A549 (cell line): ENCODE measurements at regions not wholly inside any gene's neighbourhood (a gene's known extent, or its start where the extent isn't known, plus 50 kb on each side); places are given as distances from the start of the nearest gene placed in this dataset.

Experiments used
- ATAC-seq, 2 experiments: fragments of 200-7000 bp in 1 of 2; fragments of >200 bp in 1 of 2; cut with Nextera tagmentation in 1 of 2; cut with Tn5 transposase in 1 of 2; 3 replicates each; pipeline versions ENCODE4 v1.8.0 to v1.9.1; 2018 to 2020; ENCODE audit warnings: mild to moderate bottlenecking in 1 of 2, moderate library complexity in 1 of 2
- CTCF ChIA-PET: fragments of 300-600 bp; sonication (Branson Sonifier 250); formaldehyde crosslinking; extraction: SDS; loops from one replicate; lab custom pipeline; 2021; ENCODE audit warnings: antibody characterized with exemption, inconsistent platforms; lab: Yijun Ruan, JAX
- POLR2A ChIA-PET: fragments of 350-600 bp; formaldehyde crosslinking; extraction: SDS; loops from one replicate; lab custom pipeline; 2021; ENCODE audit warnings: antibody characterized with exemption, inconsistent platforms; lab: Yijun Ruan, JAX
- DNase-seq, 2 experiments: peaks; one replicate each; pipeline versions ENCODE4 v3.0.0 to v3.0.0-alpha.2; 2011 to 2016; ENCODE audit warnings: low read depth in 1 of 2, low spot score in 1 of 2
- FAIRE-seq: peaks from 2 replicates; lab custom pipeline; 2011; peaks lifted over from hg19 to GRCh38; lab: Jason Lieb, UNC
- H3K27ac ChIP-seq, 2 experiments: fragments of >200 bp; sonication (Bioruptor Twin); formaldehyde crosslinking; 3 replicates each; pipeline ENCODE4 v1.5.1; 2016 to 2017
- H3K4me1 ChIP-seq: fragments of >200 bp; sonication (Bioruptor Twin); formaldehyde crosslinking; 3 replicates; pipeline ENCODE4 v1.6.1; 2016
- H3K4me2 ChIP-seq: fragments of >200 bp; sonication (Bioruptor Twin); formaldehyde crosslinking; 3 replicates; pipeline ENCODE4 v1.6.1; 2016
- H3K4me3 ChIP-seq: fragments of >200 bp; sonication (Bioruptor Twin); formaldehyde crosslinking; 3 replicates; pipeline ENCODE4 v1.5.1; 2016
- H3K9me3 ChIP-seq: fragments of >200 bp; sonication (Bioruptor Twin); formaldehyde crosslinking; 3 replicates; pipeline ENCODE4 v1.6.1; 2016
- CHD2 ChIP-seq: fragments of 150-350 bp; IDR thresholded peaks from 2 replicates; pipeline ENCODE4 v1.6.1; 2014; ENCODE audit warnings: low read length; ENCODE audit not compliant: partially characterized antibody
- E2F6 ChIP-seq: IDR thresholded peaks from 2 replicates; pipeline ENCODE4 v1.6.1; 2012; ENCODE audit warnings: low read depth, borderline replicate concordance
- ESRRA ChIP-seq: fragments of 150-350 bp; IDR thresholded peaks from 2 replicates; pipeline ENCODE4 v1.6.1; 2014; ENCODE audit warnings: mild to moderate bottlenecking, low read length, borderline replicate concordance
- FOSL2 ChIP-seq, 2 experiments: fragments of 450-650 bp in 1 of 2; fragments of >200 bp in 1 of 2; sonication (Bioruptor Twin) in 1 of 2; formaldehyde crosslinking; IDR thresholded peaks; 2 replicates each; pipeline versions ENCODE4 v1.5.0 to v1.6.1; 2016 to 2020; ENCODE audit warnings: mild to moderate bottlenecking in 1 of 2, moderate library complexity in 1 of 2
- FOXS1 ChIP-seq: fragments of 250-450 bp; sonication (Bioruptor Pico); IDR thresholded peaks from 2 replicates; pipeline ENCODE4 v1.5.0; 2020; ENCODE audit warnings: mild to moderate bottlenecking, moderate library complexity
- HDAC2 ChIP-seq: fragments of 200-600 bp; sonication (generic); IDR thresholded peaks from 2 replicates; pipeline ENCODE4 v1.6.1; 2016
- HEYL ChIP-seq: fragments of 250-450 bp; sonication (Bioruptor Pico); IDR thresholded peaks from 2 replicates; pipeline ENCODE4 v1.8.0; 2021; ENCODE audit warnings: mild to moderate bottlenecking, moderate library complexity
- HOXA7 ChIP-seq: fragments of 250-450 bp; sonication (Bioruptor Pico); IDR thresholded peaks from 2 replicates; pipeline ENCODE4 v1.5.0; 2020; ENCODE audit warnings: mild to moderate bottlenecking, moderate library complexity
- HOXB13 ChIP-seq: fragments of 250-450 bp; sonication (Bioruptor Pico); IDR thresholded peaks from 2 replicates; pipeline ENCODE4 v1.5.0; 2020; ENCODE audit warnings: low read depth, mild to moderate bottlenecking, moderate library complexity
- HOXB5 ChIP-seq: fragments of 250-450 bp; sonication (Bioruptor Pico); IDR thresholded peaks from 2 replicates; pipeline ENCODE4 v1.5.0; 2020; ENCODE audit warnings: mild to moderate bottlenecking, moderate library complexity
- NPAS2 ChIP-seq: fragments of 250-450 bp; sonication (Bioruptor Pico); IDR thresholded peaks from 2 replicates; pipeline ENCODE4 v1.8.0; 2022; ENCODE audit warnings: mild to moderate bottlenecking, moderate library complexity, borderline replicate concordance
- NR3C1 ChIP-seq: fragments of >200 bp; sonication (Bioruptor Twin); formaldehyde crosslinking; IDR thresholded peaks from 3 replicates; pipeline ENCODE4 v1.6.1; 2017
- PHF8 ChIP-seq: fragments of 200-600 bp; sonication (generic); IDR thresholded peaks from 2 replicates; pipeline ENCODE4 v1.6.1; 2016; ENCODE audit warnings: low read depth, mild to moderate bottlenecking, antibody characterized with exemption, moderate library complexity, borderline replicate concordance
- POLR2A ChIP-seq: IDR thresholded peaks from 2 replicates; pipeline ENCODE4 v1.6.1; 2012; ENCODE audit warnings: mild to moderate bottlenecking, low read length
- RNF2 ChIP-seq: fragments of 200-600 bp; sonication (generic); IDR thresholded peaks from 2 replicates; pipeline ENCODE4 v1.6.1; 2016; ENCODE audit warnings: low read depth, mild to moderate bottlenecking, antibody characterized with exemption, moderate library complexity, borderline replicate concordance
- SMC3 ChIP-seq: fragments of >200 bp; sonication (Bioruptor Twin); formaldehyde crosslinking; IDR thresholded peaks from 3 replicates; pipeline ENCODE4 v1.6.1; 2018; ENCODE audit warnings: inconsistent platforms
- SREBF2 ChIP-seq: fragments of 450-650 bp; IDR thresholded peaks from 2 replicates; pipeline ENCODE4 v1.6.1; 2014; ENCODE audit warnings: mild to moderate bottlenecking, moderate library complexity
- TFCP2L1 ChIP-seq: fragments of 250-450 bp; sonication (Bioruptor Pico); IDR thresholded peaks from 2 replicates; pipeline ENCODE4 v1.5.0; 2021; ENCODE audit warnings: mild to moderate bottlenecking
- ZC3H11A ChIP-seq: fragments of 450-650 bp; IDR thresholded peaks from 2 replicates; pipeline ENCODE4 v1.6.1; 2014; ENCODE audit warnings: antibody characterized with exemption, mild to moderate bottlenecking
- ZFP36 ChIP-seq: fragments of 450-650 bp; IDR thresholded peaks from 2 replicates; pipeline ENCODE4 v1.6.1; 2014; ENCODE audit warnings: borderline replicate concordance; ENCODE audit not compliant: partially characterized antibody
- ZNF302 ChIP-seq: fragments of 250-450 bp; sonication (Bioruptor Pico); IDR thresholded peaks from 2 replicates; pipeline ENCODE4 v1.9.0; 2021; ENCODE audit warnings: inconsistent platforms, mild to moderate bottlenecking, moderate library complexity
- WGBS: methylation state at CpG from one replicate; pipeline ENCODE4 v1.1.6; 2017; ENCODE audit errors: missing lambda C conversion rate; 5-methylcytosine and 5-hydroxymethylcytosine counted together
- TF ChIP-seq, protein P1 (sequence below): fragments of 250-450 bp; sonication (Bioruptor Pico); IDR thresholded peaks from 2 replicates; pipeline ENCODE4 v1.5.0; 2020; ENCODE audit warnings: low read depth, mild to moderate bottlenecking, moderate library complexity
- TF ChIP-seq, protein P2 (sequence below): fragments of 450-650 bp; IDR thresholded peaks from 2 replicates; pipeline ENCODE4 v1.6.1; 2014; ENCODE audit warnings: antibody characterized with exemption
- TF ChIP-seq, protein P3 (sequence below): IDR thresholded peaks from 2 replicates; pipeline ENCODE4 v1.6.1; 2012
- TF ChIP-seq, protein P4 (sequence below): fragments of 250-450 bp; sonication (Bioruptor Pico); IDR thresholded peaks from 2 replicates; pipeline ENCODE4 v1.5.0; 2021; ENCODE audit warnings: mild to moderate bottlenecking, moderate library complexity, borderline replicate concordance
- TF ChIP-seq, protein P5 (sequence below): fragments of 150-350 bp; IDR thresholded peaks from 2 replicates; pipeline ENCODE4 v1.6.1; 2014; ENCODE audit warnings: low read depth, mild to moderate bottlenecking, low read length
- TF ChIP-seq, protein P6 (sequence below): IDR thresholded peaks from 2 replicates; pipeline ENCODE4 v1.6.1; 2012

DNA sequence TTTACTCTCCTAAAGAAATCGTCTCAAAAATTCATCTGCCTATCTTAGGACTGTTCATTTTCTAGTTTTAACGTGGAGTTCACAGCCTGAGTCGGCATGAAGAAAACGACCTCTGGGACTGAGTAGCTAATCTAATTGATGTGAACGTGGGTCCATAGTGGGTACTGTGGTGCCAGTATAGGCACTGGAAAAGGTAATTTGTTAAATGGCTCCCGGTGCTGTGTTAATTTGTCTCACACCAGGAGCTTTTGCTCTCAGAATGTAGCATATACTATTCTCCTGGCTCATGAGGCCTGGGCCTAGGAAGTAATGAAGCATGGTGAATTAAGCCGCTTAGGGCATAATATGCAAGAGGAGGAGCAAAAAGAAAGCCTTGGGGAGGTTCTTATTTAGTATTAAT is 414.4 kb upstream of the NXPH2 start:
- no peak overlapping the region for H3K4me3 ChIP-seq
- DNase-seq (no peak), FAIRE-seq (no peak), ATAC-seq (no peak)
- H3K4me1 ChIP-seq: no peaks in the 10 kb centered on the region
- ChIA-PET POLR2A (no interaction called here), CTCF (no interaction called here)
- no peak overlapping the region for H3K4me2 ChIP-seq
- no peak overlapping the region for H3K27ac ChIP-seq
- TF ChIP-seq HOXB13 (CRISPR knock-in tag) (no peak), ESRRA (no peak), ZC3H11A (no peak), RNF2 (no peak), E2F6 (no peak), SREBF2 (no peak), TFCP2L1 (no peak), ZFP36 (no peak), HEYL (no peak), CHD2 (no peak), FOXS1 (CRISPR knock-in tag) (no peak), HOXA7 (CRISPR knock-in tag) (no peak), FOSL2 (IDR thresholded peaks at IDR 0.05) (no peak), FOSL2 (CRISPR knock-in tag; IDR thresholded peaks at IDR 0.05) (no peak)
- TF ChIP-seq, protein P1, sequence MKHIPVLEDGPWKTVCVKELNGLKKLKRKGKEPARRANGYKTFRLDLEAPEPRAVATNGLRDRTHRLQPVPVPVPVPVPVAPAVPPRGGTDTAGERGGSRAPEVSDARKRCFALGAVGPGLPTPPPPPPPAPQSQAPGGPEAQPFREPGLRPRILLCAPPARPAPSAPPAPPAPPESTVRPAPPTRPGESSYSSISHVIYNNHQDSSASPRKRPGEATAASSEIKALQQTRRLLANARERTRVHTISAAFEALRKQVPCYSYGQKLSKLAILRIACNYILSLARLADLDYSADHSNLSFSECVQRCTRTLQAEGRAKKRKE (CRISPR knock-in tag): no peak
- TF ChIP-seq, protein P2, sequence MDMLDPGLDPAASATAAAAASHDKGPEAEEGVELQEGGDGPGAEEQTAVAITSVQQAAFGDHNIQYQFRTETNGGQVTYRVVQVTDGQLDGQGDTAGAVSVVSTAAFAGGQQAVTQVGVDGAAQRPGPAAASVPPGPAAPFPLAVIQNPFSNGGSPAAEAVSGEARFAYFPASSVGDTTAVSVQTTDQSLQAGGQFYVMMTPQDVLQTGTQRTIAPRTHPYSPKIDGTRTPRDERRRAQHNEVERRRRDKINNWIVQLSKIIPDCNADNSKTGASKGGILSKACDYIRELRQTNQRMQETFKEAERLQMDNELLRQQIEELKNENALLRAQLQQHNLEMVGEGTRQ: no peak
- TF ChIP-seq, protein P3, sequence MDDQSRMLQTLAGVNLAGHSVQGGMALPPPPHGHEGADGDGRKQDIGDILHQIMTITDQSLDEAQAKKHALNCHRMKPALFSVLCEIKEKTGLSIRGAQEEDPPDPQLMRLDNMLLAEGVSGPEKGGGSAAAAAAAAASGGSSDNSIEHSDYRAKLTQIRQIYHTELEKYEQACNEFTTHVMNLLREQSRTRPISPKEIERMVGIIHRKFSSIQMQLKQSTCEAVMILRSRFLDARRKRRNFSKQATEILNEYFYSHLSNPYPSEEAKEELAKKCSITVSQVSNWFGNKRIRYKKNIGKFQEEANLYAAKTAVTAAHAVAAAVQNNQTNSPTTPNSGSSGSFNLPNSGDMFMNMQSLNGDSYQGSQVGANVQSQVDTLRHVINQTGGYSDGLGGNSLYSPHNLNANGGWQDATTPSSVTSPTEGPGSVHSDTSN: no peak
- TF ChIP-seq, protein P4, sequence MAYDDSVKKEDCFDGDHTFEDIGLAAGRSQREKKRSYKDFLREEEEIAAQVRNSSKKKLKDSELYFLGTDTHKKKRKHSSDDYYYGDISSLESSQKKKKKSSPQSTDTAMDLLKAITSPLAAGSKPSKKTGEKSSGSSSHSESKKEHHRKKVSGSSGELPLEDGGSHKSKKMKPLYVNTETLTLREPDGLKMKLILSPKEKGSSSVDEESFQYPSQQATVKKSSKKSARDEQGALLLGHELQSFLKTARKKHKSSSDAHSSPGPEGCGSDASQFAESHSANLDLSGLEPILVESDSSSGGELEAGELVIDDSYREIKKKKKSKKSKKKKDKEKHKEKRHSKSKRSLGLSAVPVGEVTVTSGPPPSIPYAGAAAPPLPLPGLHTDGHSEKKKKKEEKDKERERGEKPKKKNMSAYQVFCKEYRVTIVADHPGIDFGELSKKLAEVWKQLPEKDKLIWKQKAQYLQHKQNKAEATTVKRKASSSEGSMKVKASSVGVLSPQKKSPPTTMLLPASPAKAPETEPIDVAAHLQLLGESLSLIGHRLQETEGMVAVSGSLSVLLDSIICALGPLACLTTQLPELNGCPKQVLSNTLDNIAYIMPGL: no peak
- no peaks in the 10 kb centered on the region for H3K9me3 ChIP-seq
- 20% methylated on average over 7 of the region's 7 CpGs for WGBS

DNA sequence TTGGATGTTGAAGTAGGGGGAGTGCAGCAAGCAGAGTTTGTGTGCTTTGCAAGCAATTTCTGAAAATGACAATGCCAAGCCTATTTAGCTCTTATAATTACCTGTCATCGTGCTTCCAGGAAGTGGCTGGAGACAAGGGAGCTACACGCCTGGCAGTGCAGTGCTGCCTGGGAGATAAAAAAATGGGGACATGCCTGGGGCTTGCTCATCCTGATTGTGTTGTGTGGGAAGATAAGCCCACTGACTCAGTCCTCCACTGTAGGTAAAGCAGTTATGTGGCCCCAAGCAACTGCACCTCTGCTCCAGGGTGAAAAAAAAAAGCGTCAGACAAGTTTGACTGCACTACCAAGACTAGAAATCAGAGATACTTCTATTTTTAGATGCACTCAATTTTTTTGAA is 396.9 kb upstream of the NXPH2 start:
- CTCF ChIA-PET: no interaction called here
- POLR2A ChIA-PET: no interaction called here

More for the DNA sequence above, 396.9 kb upstream of the NXPH2 start:
- TF ChIP-seq, protein P5, sequence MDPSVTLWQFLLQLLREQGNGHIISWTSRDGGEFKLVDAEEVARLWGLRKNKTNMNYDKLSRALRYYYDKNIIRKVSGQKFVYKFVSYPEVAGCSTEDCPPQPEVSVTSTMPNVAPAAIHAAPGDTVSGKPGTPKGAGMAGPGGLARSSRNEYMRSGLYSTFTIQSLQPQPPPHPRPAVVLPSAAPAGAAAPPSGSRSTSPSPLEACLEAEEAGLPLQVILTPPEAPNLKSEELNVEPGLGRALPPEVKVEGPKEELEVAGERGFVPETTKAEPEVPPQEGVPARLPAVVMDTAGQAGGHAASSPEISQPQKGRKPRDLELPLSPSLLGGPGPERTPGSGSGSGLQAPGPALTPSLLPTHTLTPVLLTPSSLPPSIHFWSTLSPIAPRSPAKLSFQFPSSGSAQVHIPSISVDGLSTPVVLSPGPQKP: no peak
- TF ChIP-seq HDAC2 (no peak), HOXA7 (CRISPR knock-in tag) (no peak), NPAS2 (CRISPR knock-in tag) (no peak), HOXB5 (CRISPR knock-in tag) (no peak), ZNF302 (no peak), POLR2A (no peak), NR3C1 (no peak), PHF8 (no peak), SMC3 (no peak), ZFP36 (no peak), FOSL2 (IDR thresholded peaks at IDR 0.05) (no peak), FOSL2 (CRISPR knock-in tag; IDR thresholded peaks at IDR 0.05) (no peak), HEYL (no peak)
- TF ChIP-seq, protein P6, sequence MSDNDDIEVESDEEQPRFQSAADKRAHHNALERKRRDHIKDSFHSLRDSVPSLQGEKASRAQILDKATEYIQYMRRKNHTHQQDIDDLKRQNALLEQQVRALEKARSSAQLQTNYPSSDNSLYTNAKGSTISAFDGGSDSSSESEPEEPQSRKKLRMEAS: no peak
- Histone ChIP-seq H3K4me1 (no peaks in the 10 kb centered on the region), H3K4me2 (no peak overlapping the region), H3K27ac (no peak overlapping the region), H3K9me3 (no peaks in the 10 kb centered on the region), H3K4me3 (no peak overlapping the region)
- no peak for DNase-seq
- ATAC-seq: no peak
- FAIRE-seq: no peak
- 0% methylated on average over 3 of the region's 3 CpGs for WGBS
